Fibroblast of lung (primary cell): ENCODE measurements at regions not wholly inside any gene's neighbourhood (a gene's known extent, or its start where the extent isn't known, plus 50 kb on each side); places are given as distances from the start of the nearest gene placed in this dataset.

Source experiments
- DNase-seq, 2 donors: peaks; one replicate each; pipeline versions ENCODE4 v3.0.0 to v3.0.0-alpha.2; 2010; ENCODE audit warnings: low read depth in 2 of 2
- H2AFZ ChIP-seq: 2 replicates; pipeline ENCODE4 v1.5.1; 2012; ENCODE audit warnings: low read length, control low read depth, inconsistent platforms
- H3K27ac ChIP-seq: 2 replicates; pipeline ENCODE4 v1.5.1; 2011; ENCODE audit warnings: low read length, control low read depth; ENCODE audit not compliant: insufficient read depth
- H3K27me3 ChIP-seq: 2 replicates; pipeline ENCODE4 v1.5.1; 2011; ENCODE audit warnings: mild to moderate bottlenecking, low read length; ENCODE audit not compliant: control insufficient read depth, insufficient read depth
- H3K36me3 ChIP-seq: 2 replicates; pipeline ENCODE4 v1.5.1; 2011; ENCODE audit warnings: low read length; ENCODE audit not compliant: control insufficient read depth, insufficient read depth
- H3K4me1 ChIP-seq: 2 replicates; pipeline ENCODE4 v1.5.1; 2011; ENCODE audit warnings: low read length; ENCODE audit not compliant: control insufficient read depth, insufficient read depth; ENCODE audit errors: extremely low read depth
- H3K4me2 ChIP-seq: 2 replicates; pipeline ENCODE4 v1.5.1; 2011; ENCODE audit warnings: low read length, control low read depth; ENCODE audit not compliant: insufficient read depth; ENCODE audit errors: extremely low read depth
- H3K4me3 ChIP-seq, 4 experiments: fragments of 200-600 bp in 1 of 4; sonication (generic) in 1 of 4; replicated peaks in 1 of 4; 2 replicates each; pipeline ENCODE4 v1.5.1; 2011 to 2016; ENCODE audit warnings: low read length in 4 of 4, low read depth in 3 of 4, mild to moderate bottlenecking in 3 of 4, control low read depth in 2 of 4, inconsistent platforms in 1 of 4, mixed read lengths in 1 of 4; ENCODE audit not compliant: insufficient read depth in 1 of 4; ENCODE audit errors: control extremely low read depth in 1 of 4
- H3K79me2 ChIP-seq: 2 replicates; pipeline ENCODE4 v1.5.1; 2012; ENCODE audit warnings: mild to moderate bottlenecking, low read length, inconsistent platforms; ENCODE audit not compliant: control insufficient read depth, insufficient read depth
- H3K9ac ChIP-seq: 2 replicates; pipeline ENCODE4 v1.5.1; 2011; ENCODE audit warnings: mild to moderate bottlenecking, low read length, control low read depth; ENCODE audit not compliant: insufficient read depth
- H3K9me3 ChIP-seq: 2 replicates; pipeline ENCODE4 v1.5.1; 2012; ENCODE audit warnings: low read depth, low read length; ENCODE audit not compliant: control insufficient read depth, insufficient read depth
- H4K20me1 ChIP-seq: 2 replicates; pipeline ENCODE4 v1.5.1; 2011; ENCODE audit warnings: low read length; ENCODE audit not compliant: control insufficient read depth, insufficient read depth; ENCODE audit errors: extremely low read depth
- CTCF ChIP-seq, 2 donors: IDR thresholded peaks in 1 of 2; conservative IDR thresholded peaks in 1 of 2; 1 replicate in 1 of 2; 2 replicates in 1 of 2; pipeline ENCODE4 v1.5.1; 2011 to 2012; ENCODE audit warnings: low read length in 2 of 2, control low read depth in 1 of 2, inconsistent platforms in 1 of 2, low read depth in 1 of 2, mild to moderate bottlenecking in 1 of 2
- EZH2 ChIP-seq: IDR thresholded peaks from 2 replicates; pipeline ENCODE4 v1.5.1; 2012; ENCODE audit warnings: low read length, control low read depth, mild to moderate bottlenecking; ENCODE audit errors: missing control alignments

GRCh38 chr20:51889466-51889865 lies 87.1 kb upstream of the SALL4 start:
- no peak overlapping the region for H3K4me3 ChIP-seq
- H2AFZ ChIP-seq = no peak overlapping the region
- no peak overlapping the region for H3K4me2 ChIP-seq
- H3K27ac ChIP-seq = no peak overlapping the region
- H3K9me3 ChIP-seq = no peaks in the 10 kb centered on the region
- H3K4me1 ChIP-seq = no peaks in the 10 kb centered on the region
- no peak for DNase-seq
- H3K9ac ChIP-seq = no peak overlapping the region
- H3K27me3 ChIP-seq = no peaks in the 10 kb centered on the region
- H3K36me3 ChIP-seq = no peaks in the 10 kb centered on the region
- no peak for TF ChIP-seq CTCF (conservative IDR thresholded peaks at IDR 0.05 in 1 of 2, IDR thresholded peaks at IDR 0.05 in 1 of 2; ENCODE audit: low read depth in 1 of 2, low read length in 2 of 2)
- TF ChIP-seq EZH2 = no peak
- H4K20me1 ChIP-seq = no peaks in the 10 kb centered on the region
- H3K79me2 ChIP-seq = no peaks in the 10 kb centered on the region

- no peak for DNase-seq
- no peak for TF ChIP-seq EZH2
- TF ChIP-seq CTCF (conservative IDR thresholded peaks at IDR 0.05 in 1 of 2, IDR thresholded peaks at IDR 0.05 in 1 of 2; ENCODE audit: low read depth in 1 of 2, low read length in 2 of 2) = no peak
- no peak overlapping the region for H3K9ac ChIP-seq
- no peak overlapping the region for H3K4me3 ChIP-seq
- no peaks in the 10 kb centered on the region for H3K4me1 ChIP-seq
- no peak overlapping the region for H2AFZ ChIP-seq
- H3K36me3 ChIP-seq = no peaks in the 10 kb centered on the region
- H3K4me2 ChIP-seq = no peak overlapping the region
- no peaks in the 10 kb centered on the region for H3K9me3 ChIP-seq
- H3K79me2 ChIP-seq = no peaks in the 10 kb centered on the region
- no peaks in the 10 kb centered on the region for H4K20me1 ChIP-seq
- H3K27ac ChIP-seq = no peak overlapping the region
- H3K27me3 ChIP-seq = no peaks in the 10 kb centered on the region
These were observed 86.0 kb upstream of the SALL4 start for GRCh38 chr20:51888291-51888690.

- TF ChIP-seq CTCF (conservative IDR thresholded peaks at IDR 0.05 in 1 of 2, IDR thresholded peaks at IDR 0.05 in 1 of 2; ENCODE audit: low read depth in 1 of 2, low read length in 2 of 2) (no peak), EZH2 (no peak)
These were observed 84.7 kb upstream of the SALL4 start for GRCh38 chr20:51886891-51887608.

More at GRCh38 chr20:51886891-51887608, 84.7 kb upstream of the SALL4 start:
- Histone ChIP-seq H3K27me3 (no peaks in the 10 kb centered on the region), H3K4me3 (no peak overlapping the region), H3K9me3 (no peaks in the 10 kb centered on the region), H3K27ac (no peak overlapping the region), H3K9ac (no peak overlapping the region), H4K20me1 (no peaks in the 10 kb centered on the region), H3K4me1 (no peaks in the 10 kb centered on the region), H2AFZ (no peak overlapping the region), H3K36me3 (no peaks in the 10 kb centered on the region), H3K4me2 (no peak overlapping the region), H3K79me2 (no peaks in the 10 kb centered on the region)
- peak in 1 of 2 donors; percentile 19 for DNase-seq
